HFF-Myc (cell line): ENCODE measurements at regions not wholly inside any gene's neighbourhood (a gene's known extent, or its start where the extent isn't known, plus 50 kb on each side); places are given as distances from the start of the nearest gene placed in this dataset.

ENCODE experiments used
- DNase-seq: peaks from one replicate; pipeline ENCODE4 v3.0.0-alpha.2; 2011; ENCODE audit warnings: low read depth; ENCODE audit errors: extremely low read depth
- H3K4me3 ChIP-seq: replicated peaks from 2 replicates; pipeline ENCODE4 v1.5.1; 2011; ENCODE audit warnings: low read depth, mild to moderate bottlenecking, control low read depth, low read length
- TF ChIP-seq, protein P1 (sequence below): IDR thresholded peaks from 2 replicates; pipeline ENCODE4 v1.5.1; 2012; ENCODE audit warnings: mild to moderate bottlenecking, low read depth, low read length, control low read depth; ENCODE audit errors: missing control alignments

DNA sequence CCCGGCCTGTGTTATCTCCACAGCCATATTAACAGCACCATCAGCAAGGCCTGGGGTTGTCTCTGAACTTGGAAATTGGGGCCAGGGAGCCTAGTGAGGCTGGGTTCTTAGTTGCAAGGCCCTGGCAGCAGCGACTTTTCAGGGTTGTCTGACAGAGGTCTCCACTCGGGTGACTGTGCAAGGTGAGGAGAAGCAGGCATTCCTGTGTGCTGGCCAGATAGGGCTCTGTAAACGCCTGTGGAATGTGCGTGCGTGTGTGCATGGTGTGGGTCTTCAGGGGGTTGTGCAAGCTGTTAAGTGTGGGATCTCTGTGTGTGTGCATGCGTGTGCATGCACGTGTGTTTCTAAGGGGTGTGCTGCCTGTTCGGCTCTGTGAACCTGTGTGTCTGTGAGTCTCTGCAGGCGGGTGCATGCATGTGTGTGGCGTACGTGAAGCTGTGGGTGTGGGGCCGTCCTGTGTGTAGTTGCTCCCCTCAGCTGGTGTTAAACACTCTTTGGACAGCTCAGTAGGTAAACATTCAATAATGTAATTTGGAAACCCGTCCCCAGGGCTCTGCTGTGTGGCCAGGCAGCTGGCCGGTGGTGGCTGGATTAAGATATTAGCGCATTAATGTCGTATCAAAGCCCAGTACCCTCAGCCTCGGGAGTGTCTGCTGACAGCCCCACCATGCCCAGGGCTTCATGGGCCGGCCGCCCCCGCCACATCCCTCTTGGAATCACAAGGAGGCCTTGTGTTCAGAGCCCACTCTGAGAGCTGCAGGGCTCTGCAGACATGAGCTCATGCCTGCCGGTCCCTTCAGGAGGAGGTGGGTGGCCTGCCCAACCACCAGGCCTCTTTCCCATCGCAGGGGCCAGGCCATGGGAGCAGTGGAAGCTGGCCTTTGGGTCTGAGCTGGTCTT lies 189.9 kb downstream of the FOXD2 start:
- no peak for DNase-seq
- TF ChIP-seq, protein P1, sequence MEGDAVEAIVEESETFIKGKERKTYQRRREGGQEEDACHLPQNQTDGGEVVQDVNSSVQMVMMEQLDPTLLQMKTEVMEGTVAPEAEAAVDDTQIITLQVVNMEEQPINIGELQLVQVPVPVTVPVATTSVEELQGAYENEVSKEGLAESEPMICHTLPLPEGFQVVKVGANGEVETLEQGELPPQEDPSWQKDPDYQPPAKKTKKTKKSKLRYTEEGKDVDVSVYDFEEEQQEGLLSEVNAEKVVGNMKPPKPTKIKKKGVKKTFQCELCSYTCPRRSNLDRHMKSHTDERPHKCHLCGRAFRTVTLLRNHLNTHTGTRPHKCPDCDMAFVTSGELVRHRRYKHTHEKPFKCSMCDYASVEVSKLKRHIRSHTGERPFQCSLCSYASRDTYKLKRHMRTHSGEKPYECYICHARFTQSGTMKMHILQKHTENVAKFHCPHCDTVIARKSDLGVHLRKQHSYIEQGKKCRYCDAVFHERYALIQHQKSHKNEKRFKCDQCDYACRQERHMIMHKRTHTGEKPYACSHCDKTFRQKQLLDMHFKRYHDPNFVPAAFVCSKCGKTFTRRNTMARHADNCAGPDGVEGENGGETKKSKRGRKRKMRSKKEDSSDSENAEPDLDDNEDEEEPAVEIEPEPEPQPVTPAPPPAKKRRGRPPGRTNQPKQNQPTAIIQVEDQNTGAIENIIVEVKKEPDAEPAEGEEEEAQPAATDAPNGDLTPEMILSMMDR = no peak
- H3K4me3 ChIP-seq = no peak overlapping the region

- H3K4me3 ChIP-seq = no peak overlapping the region
- no peak for DNase-seq
- TF ChIP-seq, protein P1 = no peak
Observed at GRCh38 chr1:47629201-47629600, 191.4 kb downstream of the FOXD2 start.

DNA sequence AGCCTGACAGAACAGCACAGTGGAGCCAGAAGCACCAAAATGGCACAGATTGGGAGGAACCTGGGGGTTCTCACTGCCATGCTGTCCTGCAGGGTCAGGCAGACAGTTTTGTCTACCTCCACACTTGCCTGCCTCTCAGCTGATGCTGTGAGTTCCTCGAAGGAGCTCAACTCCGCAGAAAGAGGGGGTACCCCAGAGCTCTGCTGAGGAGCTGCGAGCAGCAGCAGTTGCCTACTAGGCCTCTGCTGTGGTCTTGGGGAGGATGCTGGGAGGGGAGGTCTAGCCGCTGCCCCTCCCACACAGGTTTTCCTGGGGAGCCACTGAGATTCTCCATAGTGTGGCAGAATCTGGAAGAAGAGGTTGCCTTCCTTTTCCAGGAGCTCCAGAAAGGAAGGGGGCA lies 192.5 kb downstream of the FOXD2 start:
- TF ChIP-seq, protein P1 = no peak
- no peak for DNase-seq
- H3K4me3 ChIP-seq = no peak overlapping the region

DNA sequence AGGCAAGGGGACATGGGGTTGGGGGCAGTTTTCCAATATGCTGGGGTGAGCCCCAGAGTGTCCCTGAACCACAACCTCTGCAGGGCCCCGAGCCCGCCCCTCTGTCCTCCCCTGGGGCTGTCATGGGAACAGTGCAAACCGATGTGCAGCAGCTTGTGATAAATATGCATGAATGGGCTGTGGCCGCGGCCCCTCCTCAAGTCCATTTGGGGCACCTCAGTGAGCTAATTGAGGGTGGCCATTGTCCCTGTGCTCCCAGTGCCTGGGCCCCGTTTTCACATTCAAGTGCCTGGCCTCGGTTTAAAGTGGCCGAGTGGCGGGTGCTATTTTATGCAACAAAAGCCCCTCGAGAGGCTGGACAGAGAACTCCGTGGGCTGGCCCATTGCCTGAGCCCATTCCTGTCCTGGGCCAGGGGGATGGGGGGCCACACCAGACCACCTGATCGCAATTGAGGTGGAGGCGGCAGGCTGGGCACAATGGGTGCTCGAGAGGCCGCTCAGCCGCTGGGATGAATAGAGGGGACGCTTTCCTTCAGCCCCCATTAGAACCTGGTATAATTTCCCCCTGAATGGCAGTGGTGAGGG lies 193.7 kb downstream of the FOXD2 start:
- H3K4me3 ChIP-seq = no peak overlapping the region
- DNase-seq = no peak
- TF ChIP-seq, protein P1 = no peak

DNA sequence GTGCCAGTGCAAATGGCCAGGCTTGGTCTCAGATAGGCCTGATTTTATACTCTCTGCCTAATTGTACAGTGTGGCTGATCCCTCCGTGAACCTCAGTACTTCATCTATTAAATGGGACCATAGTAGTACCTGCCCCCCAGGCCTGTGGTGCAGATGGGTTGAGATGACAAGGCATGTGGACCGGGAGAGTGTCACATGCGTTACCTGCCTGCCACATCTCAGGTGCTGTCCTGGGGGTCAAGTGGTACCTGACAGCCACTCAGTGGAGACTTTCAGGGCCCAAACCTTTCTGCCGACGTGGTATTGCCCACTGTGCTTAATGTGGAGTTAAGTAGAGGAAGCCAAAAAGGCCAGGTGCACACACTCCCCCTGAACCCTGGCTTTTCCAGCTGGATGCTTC lies 197.3 kb downstream of the FOXD2 start:
- DNase-seq = no peak
- no peak overlapping the region for H3K4me3 ChIP-seq
- TF ChIP-seq, protein P1 = no peak

GRCh38 chr1:47635597-47635996 lies 197.8 kb downstream of the FOXD2 start:
- DNase-seq = no peak
- H3K4me3 ChIP-seq = no peak overlapping the region
- TF ChIP-seq, protein P1 = no peak
